HepG2 (cell line): ENCODE measurements at regions not wholly inside any gene's neighbourhood (a gene's known extent, or its start where the extent isn't known, plus 50 kb on each side); places are given as distances from the start of the nearest gene placed in this dataset.

Source experiments
- ATAC-seq: fragments of 200-7000 bp; cut with Tn5 transposase; 3 replicates; pipeline ENCODE4 v1.9.1; 2020; ENCODE audit warnings: mild to moderate bottlenecking, moderate library complexity
- BruUV-seq: library from RNA; stranded (reverse); fragments of 400-500 nt; replicated peaks from 2 replicates; lab custom pipeline; 2021; lab: Mats Ljungman, UMichigan
- CTCF ChIA-PET: fragments of 300-600 bp; formaldehyde crosslinking; extraction: SDS; loops from one replicate; lab custom pipeline; 2021; ENCODE audit warnings: low total read pairs, inconsistent platforms, low intra/inter-chr PET ratio; lab: Yijun Ruan, JAX
- POLR2A ChIA-PET: fragments of 350-600 bp; sonication (Branson Sonifier 250); formaldehyde crosslinking; loops from one replicate; lab custom pipeline; 2020; ENCODE audit warnings: antibody characterized with exemption, inconsistent platforms; lab: Yijun Ruan, JAX
- DNase-seq: peaks from one replicate; pipeline ENCODE4 v3.0.0-alpha.2; 2015; ENCODE audit warnings: low spot score
- FAIRE-seq: peaks from 3 replicates; lab custom pipeline; 2011; peaks lifted over from hg19 to GRCh38; lab: Jason Lieb, UNC
- H2AFZ ChIP-seq: one replicate; pipeline ENCODE4 v1.6.1; 2011; ENCODE audit warnings: low read length, inconsistent platforms
- H3K27ac ChIP-seq: fragments of 300-600 bp; 3 replicates; pipeline ENCODE4 v1.8.0; 2011; ENCODE audit warnings: mixed run types, mild to moderate bottlenecking, mixed read lengths, low read length, inconsistent platforms; ENCODE audit not compliant: insufficient read depth; ENCODE audit errors: extremely low read length
- H3K27me3 ChIP-seq, 2 experiments: fragments of 200-600 bp in 1 of 2; 2 replicates in 1 of 2; 3 replicates in 1 of 2; pipeline versions ENCODE4 v1.6.0 to v1.8.0; 2011; ENCODE audit warnings: low read length in 2 of 2, mild to moderate bottlenecking in 2 of 2, moderate library complexity in 2 of 2, inconsistent platforms in 1 of 2; ENCODE audit not compliant: insufficient read depth in 2 of 2, control insufficient read depth in 1 of 2
- H3K36me3 ChIP-seq, 2 experiments: fragments of 200-600 bp in 1 of 2; replicated peaks in 1 of 2; 2 replicates in 1 of 2; 3 replicates in 1 of 2; pipeline versions ENCODE4 v1.5.1 to v1.8.0; 2011; ENCODE audit warnings: low read length in 2 of 2, inconsistent platforms in 1 of 2; ENCODE audit not compliant: insufficient read depth in 2 of 2, control insufficient read depth in 1 of 2
- H3K4me1 ChIP-seq: 2 replicates; pipeline ENCODE4 v1.5.1; 2012; ENCODE audit warnings: low read length, inconsistent platforms; ENCODE audit not compliant: insufficient read depth
- H3K4me2 ChIP-seq: 2 replicates; pipeline ENCODE4 v1.6.0; 2011; ENCODE audit warnings: low read depth, low read length, inconsistent platforms
- H3K4me3 ChIP-seq, 3 experiments: fragments of 200-600 bp in 1 of 3; sonication (generic), shearing (Covaris generic) in 1 of 3; replicated peaks in 1 of 3; 2 replicates each; pipeline ENCODE4 v1.5.1; 2011 to 2016; ENCODE audit warnings: low read length in 3 of 3, inconsistent platforms in 2 of 3, low read depth in 2 of 3, mild to moderate bottlenecking in 2 of 3, control low read depth in 1 of 3, mixed read lengths in 1 of 3; ENCODE audit not compliant: insufficient read depth in 1 of 3
- H3K79me2 ChIP-seq: one replicate; pipeline ENCODE4 v1.6.1; 2011; ENCODE audit warnings: low read length, inconsistent platforms; ENCODE audit not compliant: insufficient read depth
- H3K9ac ChIP-seq: 2 replicates; pipeline ENCODE4 v1.6.0; 2011; ENCODE audit warnings: mild to moderate bottlenecking, low read depth, low read length, inconsistent platforms; ENCODE audit not compliant: insufficient read depth
- H3K9me3 ChIP-seq: 2 replicates; pipeline ENCODE4 v1.5.1; 2012; ENCODE audit warnings: mild to moderate bottlenecking, low read length
- H4K20me1 ChIP-seq: 2 replicates; pipeline ENCODE4 v1.6.0; 2011; ENCODE audit warnings: inconsistent platforms, mild to moderate bottlenecking, low read length, moderate library complexity; ENCODE audit not compliant: insufficient read depth
- CCDC6 ChIP-seq: sonication (generic); formaldehyde crosslinking; IDR thresholded peaks from 2 replicates; pipeline ENCODE4 v1.8.1; 2022; ENCODE audit warnings: mild to moderate bottlenecking, missing genetic modification reagents, moderate library complexity
- CEBPZ ChIP-seq: IDR thresholded peaks from 2 replicates; pipeline ENCODE4 v1.6.1; 2012; ENCODE audit warnings: low read length, improper control_type of control experiment
- HCFC1 ChIP-seq: fragments of 150-350 bp; IDR thresholded peaks from 2 replicates; pipeline ENCODE4 v1.6.1; 2014; ENCODE audit warnings: low read depth, low read length
- NRL ChIP-seq: sonication (generic); formaldehyde crosslinking; IDR thresholded peaks from 2 replicates; pipeline ENCODE4 v1.5.0; 2020; ENCODE audit warnings: missing genetic modification reagents, mild to moderate bottlenecking, moderate library complexity, borderline replicate concordance
- SIN3B ChIP-seq: fragments of 150-350 bp; IDR thresholded peaks from 2 replicates; pipeline ENCODE4 v1.6.1; 2014; ENCODE audit warnings: low read length
- SMYD3 ChIP-seq: sonication (generic); formaldehyde crosslinking; IDR thresholded peaks from 2 replicates; pipeline ENCODE4 v1.8.1; 2023; ENCODE audit warnings: mild to moderate bottlenecking, missing genetic modification reagents
- SRY ChIP-seq: sonication (generic); formaldehyde crosslinking; IDR thresholded peaks from 2 replicates; pipeline ENCODE4 v1.8.0; 2022; ENCODE audit warnings: mild to moderate bottlenecking, missing genetic modification reagents
- U2AF1 ChIP-seq: fragments of 200-400 bp; formaldehyde crosslinking; optimal IDR thresholded peaks from 2 replicates; pipeline ENCODE3; 2017; ENCODE audit warnings: mild to moderate bottlenecking, low read depth, low read length
- ZNF282 ChIP-seq: fragments of 450-650 bp; IDR thresholded peaks from 2 replicates; pipeline ENCODE4 v1.6.1; 2018; ENCODE audit not compliant: partially characterized antibody
- ZNF549 ChIP-seq: sonication (generic); formaldehyde crosslinking; IDR thresholded peaks from 2 replicates; pipeline ENCODE4 v1.5.0; 2020; ENCODE audit warnings: missing genetic modification reagents
- ZNF597 ChIP-seq: sonication (generic); formaldehyde crosslinking; IDR thresholded peaks from 2 replicates; pipeline ENCODE4 v1.5.0; 2020; ENCODE audit warnings: missing genetic modification reagents
- ZNF672 ChIP-seq: sonication (generic); formaldehyde crosslinking; IDR thresholded peaks from 2 replicates; pipeline ENCODE4 v1.8.1; 2022; ENCODE audit warnings: missing genetic modification reagents
- ZNF780A ChIP-seq: sonication (generic); formaldehyde crosslinking; IDR thresholded peaks from 2 replicates; pipeline ENCODE4 v1.8.0; 2022; ENCODE audit warnings: mild to moderate bottlenecking, missing genetic modification reagents, moderate library complexity
- ZUFSP ChIP-seq: sonication (generic); formaldehyde crosslinking; IDR thresholded peaks from 2 replicates; pipeline ENCODE4 v1.9.0; 2021; ENCODE audit warnings: missing genetic modification reagents, mild to moderate bottlenecking, borderline replicate concordance
- WGBS: methylation state at CpG from one replicate; pipeline ENCODE4 v1.1.6; 2017; ENCODE audit warnings: low lambda C conversion rate; 5-methylcytosine and 5-hydroxymethylcytosine counted together
- in situ Hi-C: cut with HindIII; loops from 2 replicates; pipeline ENCODE4 v1.10.0; 2017; ENCODE audit warnings: low pct_unique_long_range_greater_than_20kb; ENCODE audit not compliant: extremely low pct_ligation_motif_present
- intact Hi-C: fragments of 100-400 bp; cut with micrococcal nuclease; formaldehyde crosslinking; loops from one replicate; pipeline ENCODE4 v1.10.0; 2022; ENCODE audit not compliant: unreplicated experiment
- TF ChIP-seq, protein P1 (sequence below): sonication (generic); formaldehyde crosslinking; IDR thresholded peaks from 2 replicates; pipeline ENCODE4 v1.4.0; 2020; ENCODE audit warnings: missing genetic modification reagents, borderline replicate concordance

DNA sequence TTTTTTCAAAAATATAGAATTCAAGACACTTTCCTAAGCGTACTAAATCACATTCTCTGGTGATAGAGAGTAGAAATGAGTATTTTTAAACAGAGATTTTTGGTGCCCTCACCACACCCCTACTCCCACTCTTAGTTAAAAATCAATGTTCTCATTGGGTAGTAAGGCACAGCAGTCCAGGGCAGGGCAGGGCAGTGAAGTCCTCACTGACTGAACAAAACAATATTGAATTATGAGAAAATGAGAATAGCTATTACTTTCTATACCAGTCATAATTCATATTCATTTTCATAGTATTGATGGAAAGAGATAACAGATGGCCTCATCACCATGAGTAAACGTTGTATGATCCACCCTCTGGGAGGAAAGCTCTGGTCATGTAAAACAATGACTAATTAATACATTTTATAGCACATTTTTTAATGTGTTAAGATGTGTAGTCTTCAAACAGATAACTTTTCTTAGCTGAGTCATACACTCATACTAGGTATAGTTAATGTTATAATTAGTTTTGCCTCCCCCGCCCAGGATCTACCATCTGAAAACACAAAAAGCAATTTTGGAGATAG is 686.1 kb downstream of the KCNJ3 start (continued):
- TF ChIP-seq SIN3B (no peak), CCDC6 (CRISPR knock-in tag) (no peak), ZNF549 (CRISPR knock-in tag) (no peak), ZNF780A (no peak), NRL (CRISPR knock-in tag) (no peak)

- intact Hi-C loops, result no loop called here
- Histone ChIP-seq H3K9me3 (no peaks in the 10 kb centered on the region), H3K4me3 (no peak overlapping the region), H3K27me3 (no peaks in the 10 kb centered on the region), H4K20me1 (no peaks in the 10 kb centered on the region), H3K36me3 (no peaks in the 10 kb centered on the region), H3K79me2 (no peaks in the 10 kb centered on the region), H3K27ac (no peak overlapping the region), H3K4me2 (no peak overlapping the region)
- in situ Hi-C loops, result no loop called here
- no peak for FAIRE-seq
- DNase-seq, result no peak
- ChIA-PET POLR2A (no interaction called here), CTCF (no interaction called here)
- 3% methylated on average over 3 of the region's 3 CpGs for WGBS
- TF ChIP-seq ZUFSP (CRISPR knock-in tag), result no peak
- TF ChIP-seq ZNF672, result no peak
- no peak for TF ChIP-seq ZNF282
- TF ChIP-seq ZNF597 (CRISPR knock-in tag), result no peak
- no peak for TF ChIP-seq SRY (CRISPR knock-in tag)
- TF ChIP-seq U2AF1, result no peak
- TF ChIP-seq HCFC1, result no peak
- TF ChIP-seq, protein P1, sequence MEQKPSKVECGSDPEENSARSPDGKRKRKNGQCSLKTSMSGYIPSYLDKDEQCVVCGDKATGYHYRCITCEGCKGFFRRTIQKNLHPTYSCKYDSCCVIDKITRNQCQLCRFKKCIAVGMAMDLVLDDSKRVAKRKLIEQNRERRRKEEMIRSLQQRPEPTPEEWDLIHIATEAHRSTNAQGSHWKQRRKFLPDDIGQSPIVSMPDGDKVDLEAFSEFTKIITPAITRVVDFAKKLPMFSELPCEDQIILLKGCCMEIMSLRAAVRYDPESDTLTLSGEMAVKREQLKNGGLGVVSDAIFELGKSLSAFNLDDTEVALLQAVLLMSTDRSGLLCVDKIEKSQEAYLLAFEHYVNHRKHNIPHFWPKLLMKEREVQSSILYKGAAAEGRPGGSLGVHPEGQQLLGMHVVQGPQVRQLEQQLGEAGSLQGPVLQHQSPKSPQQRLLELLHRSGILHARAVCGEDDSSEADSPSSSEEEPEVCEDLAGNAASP (CRISPR knock-in tag), result no peak
- no peak for TF ChIP-seq SMYD3 (CRISPR knock-in tag)
- no peak for TF ChIP-seq CEBPZ
- TF ChIP-seq, all 625 proteins: peak for 0
- H2AFZ ChIP-seq, result no peak overlapping the region
- ATAC-seq, result no peak
- no TSS peak for BruUV-seq
- H3K9ac ChIP-seq, result no peak overlapping the region
- no peaks in the 10 kb centered on the region for H3K4me1 ChIP-seq
Measured at GRCh38 chr2:155382776-155383175, 684.3 kb downstream of the KCNJ3 start.
